Panc1 (cell line): ENCODE measurements at regions not wholly inside any gene's neighbourhood (a gene's known extent, or its start where the extent isn't known, plus 50 kb on each side); places are given as distances from the start of the nearest gene placed in this dataset.

ENCODE experiments used
- ATAC-seq: fragments of 200-7000 bp; cut with Tn5 transposase; 2 replicates; pipeline ENCODE4 v1.9.1; 2020; ENCODE audit warnings: mild to moderate bottlenecking, moderate library complexity
- BruUV-seq: library from RNA; stranded (reverse); fragments of 400-500 nt; replicated peaks from 2 replicates; lab custom pipeline; 2021; lab: Mats Ljungman, UMichigan
- CTCF ChIA-PET: fragments of 300-600 bp; sonication (Branson Sonifier 250); formaldehyde crosslinking; loops from one replicate; lab custom pipeline; 2022; ENCODE audit warnings: antibody characterized with exemption; lab: Charles Lee
- POLR2A ChIA-PET: fragments of 300-600 bp; sonication (Branson Sonifier 250); formaldehyde crosslinking; loops from one replicate; lab custom pipeline; 2022; ENCODE audit warnings: antibody characterized with exemption; lab: Charles Lee
- DNase-seq: peaks from one replicate; pipeline ENCODE4 v3.0.0-alpha.2; 2010; ENCODE audit warnings: low read depth, low spot score
- H3K27ac ChIP-seq: 2 replicates; pipeline ENCODE4 v1.5.1; 2011; ENCODE audit warnings: mild to moderate bottlenecking, low read length, inconsistent platforms
- H3K27me3 ChIP-seq: fragments of 200-500 bp; sonication (Bioruptor generic); 2 replicates; pipeline ENCODE4 v1.6.0; 2014; ENCODE audit warnings: low read length, inconsistent platforms; ENCODE audit not compliant: control insufficient read depth, insufficient read depth
- H3K36me3 ChIP-seq: fragments of 200-500 bp; sonication (Bioruptor generic); 2 replicates; pipeline ENCODE4 v1.5.1; 2014; ENCODE audit warnings: inconsistent platforms, mild to moderate bottlenecking, low read length, moderate library complexity; ENCODE audit not compliant: control insufficient read depth, insufficient read depth
- H3K4me1 ChIP-seq: 2 replicates; pipeline ENCODE4 v1.5.1; 2011; ENCODE audit warnings: inconsistent platforms, mild to moderate bottlenecking, low read length, moderate library complexity; ENCODE audit not compliant: control insufficient read depth, insufficient read depth
- H3K4me3 ChIP-seq, 2 experiments: 2 replicates each; pipeline ENCODE4 v1.5.1; 2011 to 2012; ENCODE audit warnings: low read depth in 2 of 2, low read length in 2 of 2, mild to moderate bottlenecking in 2 of 2, inconsistent platforms in 1 of 2, moderate library complexity in 1 of 2
- H3K9me3 ChIP-seq: fragments of 200-500 bp; sonication (Bioruptor generic); 2 replicates; pipeline ENCODE4 v1.5.1; 2014; ENCODE audit warnings: low read depth, mild to moderate bottlenecking, inconsistent platforms, low read length, moderate library complexity; ENCODE audit not compliant: control insufficient read depth, insufficient read depth
- POLR2AphosphoS5 ChIP-seq: IDR thresholded peaks from 2 replicates; pipeline ENCODE4 v1.6.1; 2012; ENCODE audit warnings: mild to moderate bottlenecking, low read depth, low read length, moderate library complexity
- SIN3A ChIP-seq: IDR thresholded peaks from 2 replicates; pipeline ENCODE4 v1.6.1; 2012; ENCODE audit warnings: low read depth, mild to moderate bottlenecking, low read length, moderate library complexity, borderline replicate concordance; ENCODE audit not compliant: insufficient read depth
- TCF7L2 ChIP-seq: IDR thresholded peaks from 2 replicates; pipeline ENCODE4 v1.6.1; 2011; ENCODE audit warnings: mild to moderate bottlenecking, low read depth, low read length, inconsistent platforms
- in situ Hi-C: cut with HindIII; loops from 2 replicates; pipeline ENCODE4 v1.10.0; 2016; ENCODE audit warnings: low sequenced_read_pairs, low pct_unique_long_range_greater_than_20kb
- intact Hi-C: fragments of 100-400 bp; cut with micrococcal nuclease; formaldehyde crosslinking; loops from one replicate; pipeline ENCODE4 v1.10.0; 2022; ENCODE audit not compliant: unreplicated experiment
- TF ChIP-seq, protein P1 (sequence below), 2 experiments: IDR thresholded peaks; 2 replicates each; pipeline ENCODE4 v1.6.1; 2011 to 2012; ENCODE audit warnings: low read depth in 2 of 2, control low read depth in 1 of 2, low read length in 1 of 2, mild to moderate bottlenecking in 1 of 2, moderate library complexity in 1 of 2; ENCODE audit not compliant: insufficient read depth in 1 of 2
- TF ChIP-seq, protein P2 (sequence below): fragments of 450-650 bp; IDR thresholded peaks from 2 replicates; pipeline ENCODE4 v1.5.1; 2017; ENCODE audit warnings: mild to moderate bottlenecking

DNA sequence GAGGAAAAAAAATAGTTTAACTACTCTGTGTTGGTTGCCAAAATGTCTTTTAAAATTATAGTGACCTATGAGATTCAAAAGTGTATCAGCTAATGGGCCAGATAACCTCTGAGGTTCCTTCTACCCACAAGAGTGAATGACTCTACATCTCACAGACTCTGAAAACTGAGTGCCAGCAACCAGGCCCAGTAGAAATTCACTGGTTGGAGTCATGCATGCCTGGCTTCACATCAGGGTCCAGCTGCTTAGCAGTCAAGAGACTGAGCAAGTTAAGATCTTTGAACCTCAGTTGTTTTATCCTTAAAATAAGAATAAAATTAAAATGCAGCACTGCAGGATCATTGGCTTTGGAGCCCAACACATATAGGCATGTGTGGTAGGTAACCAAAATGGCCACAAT is 342.6 kb upstream of the NFIA start:
- no peak for DNase-seq
- Histone ChIP-seq H3K9me3 (no peaks in the 10 kb centered on the region), H3K4me3 (no peak overlapping the region), H3K27ac (no peak overlapping the region), H3K36me3 (no peaks in the 10 kb centered on the region), H3K4me1 (no peaks in the 10 kb centered on the region), H3K27me3 (no peaks in the 10 kb centered on the region)
- in situ Hi-C loops, result no loop called here
- TF ChIP-seq POLR2AphosphoS5 (no peak), TCF7L2 (no peak), SIN3A (no peak)
- TF ChIP-seq, protein P1, sequence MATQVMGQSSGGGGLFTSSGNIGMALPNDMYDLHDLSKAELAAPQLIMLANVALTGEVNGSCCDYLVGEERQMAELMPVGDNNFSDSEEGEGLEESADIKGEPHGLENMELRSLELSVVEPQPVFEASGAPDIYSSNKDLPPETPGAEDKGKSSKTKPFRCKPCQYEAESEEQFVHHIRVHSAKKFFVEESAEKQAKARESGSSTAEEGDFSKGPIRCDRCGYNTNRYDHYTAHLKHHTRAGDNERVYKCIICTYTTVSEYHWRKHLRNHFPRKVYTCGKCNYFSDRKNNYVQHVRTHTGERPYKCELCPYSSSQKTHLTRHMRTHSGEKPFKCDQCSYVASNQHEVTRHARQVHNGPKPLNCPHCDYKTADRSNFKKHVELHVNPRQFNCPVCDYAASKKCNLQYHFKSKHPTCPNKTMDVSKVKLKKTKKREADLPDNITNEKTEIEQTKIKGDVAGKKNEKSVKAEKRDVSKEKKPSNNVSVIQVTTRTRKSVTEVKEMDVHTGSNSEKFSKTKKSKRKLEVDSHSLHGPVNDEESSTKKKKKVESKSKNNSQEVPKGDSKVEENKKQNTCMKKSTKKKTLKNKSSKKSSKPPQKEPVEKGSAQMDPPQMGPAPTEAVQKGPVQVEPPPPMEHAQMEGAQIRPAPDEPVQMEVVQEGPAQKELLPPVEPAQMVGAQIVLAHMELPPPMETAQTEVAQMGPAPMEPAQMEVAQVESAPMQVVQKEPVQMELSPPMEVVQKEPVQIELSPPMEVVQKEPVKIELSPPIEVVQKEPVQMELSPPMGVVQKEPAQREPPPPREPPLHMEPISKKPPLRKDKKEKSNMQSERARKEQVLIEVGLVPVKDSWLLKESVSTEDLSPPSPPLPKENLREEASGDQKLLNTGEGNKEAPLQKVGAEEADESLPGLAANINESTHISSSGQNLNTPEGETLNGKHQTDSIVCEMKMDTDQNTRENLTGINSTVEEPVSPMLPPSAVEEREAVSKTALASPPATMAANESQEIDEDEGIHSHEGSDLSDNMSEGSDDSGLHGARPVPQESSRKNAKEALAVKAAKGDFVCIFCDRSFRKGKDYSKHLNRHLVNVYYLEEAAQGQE (IDR thresholded peaks at IDR 0.05; ENCODE audit: insufficient read depth in 1 of 2, low read depth in 2 of 2, low read length in 1 of 2), result no peak
- TF ChIP-seq, protein P2, sequence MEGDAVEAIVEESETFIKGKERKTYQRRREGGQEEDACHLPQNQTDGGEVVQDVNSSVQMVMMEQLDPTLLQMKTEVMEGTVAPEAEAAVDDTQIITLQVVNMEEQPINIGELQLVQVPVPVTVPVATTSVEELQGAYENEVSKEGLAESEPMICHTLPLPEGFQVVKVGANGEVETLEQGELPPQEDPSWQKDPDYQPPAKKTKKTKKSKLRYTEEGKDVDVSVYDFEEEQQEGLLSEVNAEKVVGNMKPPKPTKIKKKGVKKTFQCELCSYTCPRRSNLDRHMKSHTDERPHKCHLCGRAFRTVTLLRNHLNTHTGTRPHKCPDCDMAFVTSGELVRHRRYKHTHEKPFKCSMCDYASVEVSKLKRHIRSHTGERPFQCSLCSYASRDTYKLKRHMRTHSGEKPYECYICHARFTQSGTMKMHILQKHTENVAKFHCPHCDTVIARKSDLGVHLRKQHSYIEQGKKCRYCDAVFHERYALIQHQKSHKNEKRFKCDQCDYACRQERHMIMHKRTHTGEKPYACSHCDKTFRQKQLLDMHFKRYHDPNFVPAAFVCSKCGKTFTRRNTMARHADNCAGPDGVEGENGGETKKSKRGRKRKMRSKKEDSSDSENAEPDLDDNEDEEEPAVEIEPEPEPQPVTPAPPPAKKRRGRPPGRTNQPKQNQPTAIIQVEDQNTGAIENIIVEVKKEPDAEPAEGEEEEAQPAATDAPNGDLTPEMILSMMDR, result no peak
- ATAC-seq, result no peak
- no TSS peak for BruUV-seq
- CTCF ChIA-PET, result no interaction called here
- POLR2A ChIA-PET, result no interaction called here
- intact Hi-C loops, result no loop called here

DNA sequence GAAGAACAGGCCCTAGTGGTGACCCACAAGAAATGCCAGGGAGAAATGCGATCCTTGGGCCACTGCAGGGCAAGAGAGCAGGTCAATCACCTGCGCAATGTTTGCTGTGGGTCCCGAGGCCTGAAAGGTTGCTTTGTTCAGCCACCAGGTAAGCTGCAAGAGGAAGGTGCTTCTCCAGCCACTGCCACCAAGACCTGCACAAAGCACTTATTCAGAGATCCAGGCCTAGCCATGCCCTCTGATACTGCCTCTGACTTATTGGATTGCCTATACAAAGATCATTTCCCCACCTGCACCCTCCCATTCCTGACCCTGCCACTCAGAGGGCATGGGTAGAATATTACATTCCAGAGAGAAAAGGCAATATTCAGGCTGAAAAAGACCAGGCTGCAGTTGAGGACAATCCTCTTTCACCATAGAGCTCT is 349.4 kb upstream of the NFIA start:
- BruUV-seq, result no TSS peak
- ChIA-PET POLR2A (no interaction called here), CTCF (no interaction called here)
- H3K4me1 ChIP-seq, result no peaks in the 10 kb centered on the region
- TF ChIP-seq POLR2AphosphoS5, result no peak
- no peak for TF ChIP-seq SIN3A
- no peak for TF ChIP-seq TCF7L2
- TF ChIP-seq, protein P2, result no peak
- TF ChIP-seq, protein P1 (IDR thresholded peaks at IDR 0.05; ENCODE audit: insufficient read depth in 1 of 2, low read depth in 2 of 2, low read length in 1 of 2), result no peak
- H3K27ac ChIP-seq, result no peak overlapping the region
- in situ Hi-C loops (no loop called here), intact Hi-C loops (no loop called here)
- ATAC-seq (no peak), DNase-seq (no peak)
- no peaks in the 10 kb centered on the region for H3K36me3 ChIP-seq
- H3K9me3 ChIP-seq, result no peaks in the 10 kb centered on the region
- no peaks in the 10 kb centered on the region for H3K27me3 ChIP-seq
- no peak overlapping the region for H3K4me3 ChIP-seq
